GM21619 (cell line): ENCODE measurements at regions not wholly inside any gene's neighbourhood (a gene's known extent, or its start where the extent isn't known, plus 50 kb on each side); places are given as distances from the start of the nearest gene placed in this dataset.
"Not testable (repeated sequence)": the region's sequence is repeated elsewhere in the genome, so short reads cannot be mapped to it uniquely, and the experiment has no call there.

Experiments
- ATAC-seq: cut with Tn5 transposase; IDR thresholded peaks from one replicate; pipeline ENCODE4 v1.9.1; 2021; ENCODE audit not compliant: unreplicated experiment

- no peak for ATAC-seq
Measured at GRCh38 chr14:23694949-23695663, 58.9 kb downstream of the DHRS2 start.

GRCh38 chr14:23695664-23695999, 59.5 kb downstream of the DHRS2 start:
- ATAC-seq: no peak

- ATAC-seq: no peak
Measured at GRCh38 chr14:23696701-23697239, 60.6 kb downstream of the DHRS2 start.

GRCh38 chr14:23697680-23698079, 61.5 kb downstream of the DHRS2 start:
- ATAC-seq: no peak

GRCh38 chr14:23702656-23703426, 66.7 kb downstream of the DHRS2 start:
- no peak for ATAC-seq

- no peak for ATAC-seq
Measured at GRCh38 chr14:23704890-23705289, 68.7 kb downstream of the DHRS2 start.

GRCh38 chr14:23707415-23707814, 71.3 kb downstream of the DHRS2 start:
- no peak for ATAC-seq

- no peak for ATAC-seq
Measured at GRCh38 chr14:23708343-23708742, 72.2 kb downstream of the DHRS2 start.

GRCh38 chr14:23709923-23710322, 73.8 kb downstream of the DHRS2 start:
- no peak for ATAC-seq

GRCh38 chr14:23712287-23712686, 76.1 kb downstream of the DHRS2 start:
- ATAC-seq: no peak

- ATAC-seq: no peak
Measured at GRCh38 chr14:23719225-23719985, 83.2 kb downstream of the DHRS2 start.

GRCh38 chr14:23722675-23723074, 86.5 kb downstream of the DHRS2 start:
- no peak for ATAC-seq

- no peak for ATAC-seq
Measured at GRCh38 chr14:23723911-23724310, 87.7 kb downstream of the DHRS2 start.

- no peak for ATAC-seq
Measured at GRCh38 chr14:23725528-23725927, 89.4 kb downstream of the DHRS2 start.

GRCh38 chr14:23725980-23726710, 90.0 kb downstream of the DHRS2 start:
- ATAC-seq: no peak

GRCh38 chr14:23727566-23728335, 91.6 kb downstream of the DHRS2 start:
- ATAC-seq: no peak

- ATAC-seq: no peak
Measured at GRCh38 chr14:23728791-23729190, 92.6 kb downstream of the DHRS2 start.

GRCh38 chr14:23729720-23730387, 93.7 kb downstream of the DHRS2 start:
- ATAC-seq: no peak

- no peak for ATAC-seq
Measured at GRCh38 chr14:23735394-23735793, 99.2 kb downstream of the DHRS2 start.

- not testable (repeated sequence) for ATAC-seq
Measured at GRCh38 chr14:23744368-23744767, 108.2 kb downstream of the DHRS2 start.
